ENCODE measurements at regions not wholly inside any gene's neighbourhood (a gene's known extent, or its start where the extent isn't known, plus 50 kb on each side); places are given as distances from the start of the nearest gene placed in this dataset.

DNA sequence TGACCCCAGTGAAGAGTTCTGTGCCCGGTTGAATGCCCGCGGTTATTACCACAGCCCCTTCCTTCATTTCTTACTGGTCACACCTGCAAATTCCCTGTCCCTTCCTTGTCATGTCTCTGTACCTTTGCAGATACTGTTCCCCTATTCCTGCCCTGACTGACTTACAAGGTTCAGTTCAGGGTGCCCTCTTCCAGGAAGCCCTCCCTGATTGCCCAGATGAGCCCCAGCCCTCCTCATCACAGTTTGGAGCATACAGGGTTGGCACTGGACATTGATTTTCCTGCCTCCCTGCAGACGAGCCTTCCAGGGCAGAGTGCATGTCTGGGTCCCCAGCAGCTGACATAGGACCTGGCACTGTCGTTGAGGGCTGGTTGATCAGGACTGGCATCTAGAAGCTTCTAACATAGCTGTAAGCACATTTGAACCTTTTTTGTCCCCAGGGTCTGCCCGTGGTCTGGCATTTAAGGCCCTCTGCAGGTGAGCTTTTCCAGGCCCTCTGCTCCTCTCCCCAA is 70.4 kb upstream of the SHISAL1 start:
- ChIA-PET RAD21 (ENCODE audit: unreplicated experiment) (no interaction called here), SMC1A (ENCODE audit: uncharacterized antibody, unreplicated experiment) (no interaction called here), CTCF (no interaction called here), POLR2A (no interaction called here)
- no peak for ATAC-seq
- no TSS peak for BruUV-seq (replicated peaks)
- DNase-seq (ENCODE audit: low read depth, low spot score): no peak
- Histone ChIP-seq H3K36me3 (ENCODE audit: control insufficient read depth in 2 of 2, insufficient read depth in 2 of 2, low read length in 1 of 2) (no peaks in the 10 kb centered on the region), H3K4me1 (ENCODE audit: control insufficient read depth, insufficient read depth, low read length) (no peaks in the 10 kb centered on the region), H3K79me2 (ENCODE audit: control insufficient read depth, insufficient read depth, low read length) (no peaks in the 10 kb centered on the region), H2AFZ (ENCODE audit: control insufficient read depth, low read depth, low read length) (no peak overlapping the region), H3K4me2 (ENCODE audit: control insufficient read depth, insufficient read depth) (no peak overlapping the region), H3K27me3 (replicated peaks in 1 of 2; ENCODE audit: control insufficient read depth in 2 of 2, insufficient read depth in 2 of 2, low read length in 1 of 2) (peaks cover 0 to 5% of the 10 kb centered on the region in 2 experiments; a peak in 3 of 4 replicates), H3K9ac (ENCODE audit: control insufficient read depth, insufficient read depth, low read length) (no peak overlapping the region), H3K9me3 (replicated peaks; ENCODE audit: control insufficient read depth, insufficient read depth, low read length) (no peaks in the 10 kb centered on the region; the same call in 2 of the 3 replicates), H3K27ac (ENCODE audit: control insufficient read depth, insufficient read depth) (no peak overlapping the region), H3K4me3 (no peak overlapping the region), H4K20me1 (ENCODE audit: control insufficient read depth, insufficient read depth) (no peaks in the 10 kb centered on the region)
- no peak for FAIRE-seq
- intact Hi-C loops (cut with micrococcal nuclease; ENCODE audit: unreplicated experiment) (no loop called here), in situ Hi-C loops (cut with MboI) (no loop called here)
- WGBS (ENCODE audit: insufficient coverage, insufficient replicate concordance, low lambda C conversion rate, missing lambda C conversion rate): 44% methylated on average over 6 of the region's 6 CpGs
- TF ChIP-seq, protein P1, sequence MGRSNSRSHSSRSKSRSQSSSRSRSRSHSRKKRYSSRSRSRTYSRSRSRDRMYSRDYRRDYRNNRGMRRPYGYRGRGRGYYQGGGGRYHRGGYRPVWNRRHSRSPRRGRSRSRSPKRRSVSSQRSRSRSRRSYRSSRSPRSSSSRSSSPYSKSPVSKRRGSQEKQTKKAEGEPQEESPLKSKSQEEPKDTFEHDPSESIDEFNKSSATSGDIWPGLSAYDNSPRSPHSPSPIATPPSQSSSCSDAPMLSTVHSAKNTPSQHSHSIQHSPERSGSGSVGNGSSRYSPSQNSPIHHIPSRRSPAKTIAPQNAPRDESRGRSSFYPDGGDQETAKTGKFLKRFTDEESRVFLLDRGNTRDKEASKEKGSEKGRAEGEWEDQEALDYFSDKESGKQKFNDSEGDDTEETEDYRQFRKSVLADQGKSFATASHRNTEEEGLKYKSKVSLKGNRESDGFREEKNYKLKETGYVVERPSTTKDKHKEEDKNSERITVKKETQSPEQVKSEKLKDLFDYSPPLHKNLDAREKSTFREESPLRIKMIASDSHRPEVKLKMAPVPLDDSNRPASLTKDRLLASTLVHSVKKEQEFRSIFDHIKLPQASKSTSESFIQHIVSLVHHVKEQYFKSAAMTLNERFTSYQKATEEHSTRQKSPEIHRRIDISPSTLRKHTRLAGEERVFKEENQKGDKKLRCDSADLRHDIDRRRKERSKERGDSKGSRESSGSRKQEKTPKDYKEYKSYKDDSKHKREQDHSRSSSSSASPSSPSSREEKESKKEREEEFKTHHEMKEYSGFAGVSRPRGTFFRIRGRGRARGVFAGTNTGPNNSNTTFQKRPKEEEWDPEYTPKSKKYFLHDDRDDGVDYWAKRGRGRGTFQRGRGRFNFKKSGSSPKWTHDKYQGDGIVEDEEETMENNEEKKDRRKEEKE (IDR thresholded peaks at IDR 0.05): no peak
- TF ChIP-seq, protein P2, sequence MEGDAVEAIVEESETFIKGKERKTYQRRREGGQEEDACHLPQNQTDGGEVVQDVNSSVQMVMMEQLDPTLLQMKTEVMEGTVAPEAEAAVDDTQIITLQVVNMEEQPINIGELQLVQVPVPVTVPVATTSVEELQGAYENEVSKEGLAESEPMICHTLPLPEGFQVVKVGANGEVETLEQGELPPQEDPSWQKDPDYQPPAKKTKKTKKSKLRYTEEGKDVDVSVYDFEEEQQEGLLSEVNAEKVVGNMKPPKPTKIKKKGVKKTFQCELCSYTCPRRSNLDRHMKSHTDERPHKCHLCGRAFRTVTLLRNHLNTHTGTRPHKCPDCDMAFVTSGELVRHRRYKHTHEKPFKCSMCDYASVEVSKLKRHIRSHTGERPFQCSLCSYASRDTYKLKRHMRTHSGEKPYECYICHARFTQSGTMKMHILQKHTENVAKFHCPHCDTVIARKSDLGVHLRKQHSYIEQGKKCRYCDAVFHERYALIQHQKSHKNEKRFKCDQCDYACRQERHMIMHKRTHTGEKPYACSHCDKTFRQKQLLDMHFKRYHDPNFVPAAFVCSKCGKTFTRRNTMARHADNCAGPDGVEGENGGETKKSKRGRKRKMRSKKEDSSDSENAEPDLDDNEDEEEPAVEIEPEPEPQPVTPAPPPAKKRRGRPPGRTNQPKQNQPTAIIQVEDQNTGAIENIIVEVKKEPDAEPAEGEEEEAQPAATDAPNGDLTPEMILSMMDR (IDR thresholded peaks at IDR 0.05 in 2 of 3, conservative IDR thresholded peaks at IDR 0.05 in 1 of 3; ENCODE audit: control insufficient read depth in 2 of 3, extremely low read depth in 1 of 3, insufficient read depth in 1 of 3, low read depth in 3 of 3, low read length in 3 of 3): no peak
- TF ChIP-seq NFYA (IDR thresholded peaks at IDR 0.05; ENCODE audit: borderline replicate concordance, low read depth, low read length) (no peak), SIN3A (IDR thresholded peaks at IDR 0.05; ENCODE audit: low read depth, low read length) (no peak), FOS (IDR thresholded peaks at IDR 0.05; ENCODE audit: borderline replicate concordance, extremely low read depth, insufficient read length) (no peak), SMC3 (IDR thresholded peaks at IDR 0.05; ENCODE audit: borderline replicate concordance, low read length) (no peak), HDAC6 (IDR thresholded peaks at IDR 0.05; ENCODE audit: unreplicated experiment) (no peak), CREB1 (IDR thresholded peaks at IDR 0.05; ENCODE audit: low read depth) (no peak), YY1 (IDR thresholded peaks at IDR 0.05; ENCODE audit: low read depth, low read length) (no peak), NFIC (IDR thresholded peaks at IDR 0.05; ENCODE audit: low read depth, low read length) (no peak), EED (IDR thresholded peaks at IDR 0.05; ENCODE audit: low read depth) (no peak), NFYB (IDR thresholded peaks at IDR 0.05; ENCODE audit: insufficient read depth, low read depth, low read length) (no peak), MYC (IDR thresholded peaks at IDR 0.05; ENCODE audit: insufficient read depth, insufficient read length, insufficient replicate concordance, low read length, severe bottlenecking) (no peak)
- TF ChIP-seq, protein P3, sequence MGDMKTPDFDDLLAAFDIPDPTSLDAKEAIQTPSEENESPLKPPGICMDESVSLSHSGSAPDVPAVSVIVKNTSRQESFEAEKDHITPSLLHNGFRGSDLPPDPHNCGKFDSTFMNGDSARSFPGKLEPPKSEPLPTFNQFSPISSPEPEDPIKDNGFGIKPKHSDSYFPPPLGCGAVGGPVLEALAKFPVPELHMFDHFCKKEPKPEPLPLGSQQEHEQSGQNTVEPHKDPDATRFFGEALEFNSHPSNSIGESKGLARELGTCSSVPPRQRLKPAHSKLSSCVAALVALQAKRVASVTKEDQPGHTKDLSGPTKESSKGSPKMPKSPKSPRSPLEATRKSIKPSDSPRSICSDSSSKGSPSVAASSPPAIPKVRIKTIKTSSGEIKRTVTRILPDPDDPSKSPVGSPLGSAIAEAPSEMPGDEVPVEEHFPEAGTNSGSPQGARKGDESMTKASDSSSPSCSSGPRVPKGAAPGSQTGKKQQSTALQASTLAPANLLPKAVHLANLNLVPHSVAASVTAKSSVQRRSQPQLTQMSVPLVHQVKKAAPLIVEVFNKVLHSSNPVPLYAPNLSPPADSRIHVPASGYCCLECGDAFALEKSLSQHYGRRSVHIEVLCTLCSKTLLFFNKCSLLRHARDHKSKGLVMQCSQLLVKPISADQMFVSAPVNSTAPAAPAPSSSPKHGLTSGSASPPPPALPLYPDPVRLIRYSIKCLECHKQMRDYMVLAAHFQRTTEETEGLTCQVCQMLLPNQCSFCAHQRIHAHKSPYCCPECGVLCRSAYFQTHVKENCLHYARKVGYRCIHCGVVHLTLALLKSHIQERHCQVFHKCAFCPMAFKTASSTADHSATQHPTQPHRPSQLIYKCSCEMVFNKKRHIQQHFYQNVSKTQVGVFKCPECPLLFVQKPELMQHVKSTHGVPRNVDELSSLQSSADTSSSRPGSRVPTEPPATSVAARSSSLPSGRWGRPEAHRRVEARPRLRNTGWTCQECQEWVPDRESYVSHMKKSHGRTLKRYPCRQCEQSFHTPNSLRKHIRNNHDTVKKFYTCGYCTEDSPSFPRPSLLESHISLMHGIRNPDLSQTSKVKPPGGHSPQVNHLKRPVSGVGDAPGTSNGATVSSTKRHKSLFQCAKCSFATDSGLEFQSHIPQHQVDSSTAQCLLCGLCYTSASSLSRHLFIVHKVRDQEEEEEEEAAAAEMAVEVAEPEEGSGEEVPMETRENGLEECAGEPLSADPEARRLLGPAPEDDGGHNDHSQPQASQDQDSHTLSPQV (IDR thresholded peaks at IDR 0.05): no peak
- TF ChIP-seq, protein P4, sequence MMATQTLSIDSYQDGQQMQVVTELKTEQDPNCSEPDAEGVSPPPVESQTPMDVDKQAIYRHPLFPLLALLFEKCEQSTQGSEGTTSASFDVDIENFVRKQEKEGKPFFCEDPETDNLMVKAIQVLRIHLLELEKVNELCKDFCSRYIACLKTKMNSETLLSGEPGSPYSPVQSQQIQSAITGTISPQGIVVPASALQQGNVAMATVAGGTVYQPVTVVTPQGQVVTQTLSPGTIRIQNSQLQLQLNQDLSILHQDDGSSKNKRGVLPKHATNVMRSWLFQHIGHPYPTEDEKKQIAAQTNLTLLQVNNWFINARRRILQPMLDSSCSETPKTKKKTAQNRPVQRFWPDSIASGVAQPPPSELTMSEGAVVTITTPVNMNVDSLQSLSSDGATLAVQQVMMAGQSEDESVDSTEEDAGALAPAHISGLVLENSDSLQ (IDR thresholded peaks at IDR 0.05): no peak

All from GM12878 (cell line).